GM18517 (cell line): ENCODE measurements at regions not wholly inside any gene's neighbourhood (a gene's known extent, or its start where the extent isn't known, plus 50 kb on each side); places are given as distances from the start of the nearest gene placed in this dataset.
"Not testable (repeated sequence)": the region's sequence is repeated elsewhere in the genome, so short reads cannot be mapped to it uniquely, and the experiment has no call there.

Experiments
- ATAC-seq: cut with Tn5 transposase; IDR thresholded peaks from one replicate; pipeline ENCODE4 v1.9.1; 2021; ENCODE audit warnings: mild to moderate bottlenecking, moderate library complexity; ENCODE audit not compliant: unreplicated experiment

DNA sequence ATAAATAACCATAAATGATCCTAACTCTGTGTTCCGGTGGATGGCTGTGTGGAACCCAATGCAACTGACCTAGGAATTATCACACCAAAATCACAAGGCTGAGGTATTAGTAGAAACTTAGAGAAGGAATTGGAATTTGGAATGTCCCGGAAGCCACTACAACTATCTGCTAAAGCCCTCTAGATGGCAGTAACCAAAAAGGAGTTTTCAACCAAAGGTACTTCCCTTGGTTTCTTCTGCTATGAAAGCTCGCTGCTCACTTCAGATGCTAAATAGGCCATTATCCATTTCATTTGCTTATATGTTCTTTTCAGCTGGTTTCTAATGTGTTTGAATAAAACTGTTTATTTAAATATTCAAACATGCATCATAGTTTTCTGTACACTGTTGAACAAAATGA is 1589.1 kb upstream of the SPRY2 start:
- ATAC-seq = no peak

DNA sequence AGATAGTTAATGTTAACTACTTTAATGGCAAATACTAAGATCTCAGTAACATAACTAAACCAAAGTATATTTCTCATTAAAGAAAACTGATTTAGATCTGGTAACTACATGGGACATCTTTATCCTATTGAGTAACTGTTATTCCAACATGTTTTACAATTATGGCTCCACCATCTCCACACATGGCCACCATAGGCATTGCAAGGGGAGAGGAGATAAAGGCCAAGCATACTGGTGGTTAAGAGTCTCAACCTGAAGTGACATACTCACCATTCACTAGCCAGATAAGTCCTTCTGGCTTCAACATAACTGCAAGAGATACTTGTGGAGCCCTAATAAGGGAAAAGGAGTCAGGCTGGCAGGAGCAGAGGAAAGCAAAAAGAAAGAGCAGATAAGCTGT is 1586.4 kb upstream of the SPRY2 start:
- no peak for ATAC-seq

DNA sequence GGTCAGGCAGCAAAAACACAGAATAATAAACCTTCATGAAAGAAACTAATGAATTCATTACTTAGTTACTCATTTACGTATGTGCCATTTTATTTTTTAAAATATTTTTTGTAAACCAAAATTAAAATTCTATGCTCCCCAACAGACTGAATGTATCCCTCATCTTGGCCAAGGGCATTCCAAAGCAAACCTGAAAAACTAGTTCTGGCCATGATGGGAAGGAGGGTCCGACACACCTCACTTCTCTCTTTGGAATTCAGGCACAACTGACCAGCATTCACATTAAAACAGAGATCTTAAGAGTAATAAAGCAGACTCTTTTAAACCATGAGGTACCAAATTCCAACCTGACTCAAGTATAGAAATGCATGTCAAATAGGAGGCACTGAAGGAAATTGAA is 1576.9 kb upstream of the SPRY2 start:
- no peak for ATAC-seq

DNA sequence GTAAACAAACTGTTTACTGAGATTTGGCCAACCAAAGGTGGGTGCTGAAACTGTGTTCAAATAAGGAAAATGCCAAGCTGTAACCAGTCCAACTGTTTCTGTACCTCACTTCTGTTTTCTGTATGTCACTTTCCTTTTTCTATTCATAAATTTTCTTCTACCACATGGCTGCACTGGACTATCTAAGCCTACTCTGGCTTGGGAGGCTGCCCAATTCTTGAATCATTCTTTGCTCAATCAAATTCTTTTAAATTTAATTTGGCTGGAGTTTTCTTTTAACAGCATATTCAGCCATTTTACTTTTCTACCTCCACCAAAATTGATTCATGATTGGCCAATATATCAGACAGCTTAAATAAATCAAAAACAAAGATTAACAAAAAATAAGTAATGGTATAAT is 1575.5 kb upstream of the SPRY2 start:
- ATAC-seq = no peak

DNA sequence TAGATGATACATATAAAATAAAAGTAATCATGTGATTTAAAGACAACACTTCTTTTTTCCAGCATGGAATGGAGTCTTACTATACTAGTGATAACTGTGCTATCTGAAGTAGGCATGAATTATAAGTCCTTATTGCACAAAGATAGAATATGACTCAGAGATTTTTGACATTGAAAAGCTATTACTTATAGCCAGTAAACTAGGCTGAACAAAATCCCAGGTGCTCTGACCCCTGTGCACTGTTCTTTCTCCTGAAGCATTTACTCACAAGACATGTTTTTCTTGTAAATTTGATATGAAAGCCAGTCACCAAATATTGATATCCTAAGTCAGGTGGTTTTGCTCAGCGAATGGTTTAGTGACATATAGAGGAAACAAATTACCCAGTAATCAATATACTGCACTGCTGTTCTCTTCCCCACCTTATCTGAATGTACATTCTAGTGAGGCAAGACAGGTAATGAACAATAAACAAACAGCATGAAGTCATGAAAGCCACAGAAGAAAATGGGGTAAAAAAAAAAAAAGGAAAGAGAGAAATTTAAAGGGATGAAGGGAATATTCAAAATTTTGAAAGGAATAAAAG is 1567.0 kb upstream of the SPRY2 start:
- ATAC-seq = no peak

DNA sequence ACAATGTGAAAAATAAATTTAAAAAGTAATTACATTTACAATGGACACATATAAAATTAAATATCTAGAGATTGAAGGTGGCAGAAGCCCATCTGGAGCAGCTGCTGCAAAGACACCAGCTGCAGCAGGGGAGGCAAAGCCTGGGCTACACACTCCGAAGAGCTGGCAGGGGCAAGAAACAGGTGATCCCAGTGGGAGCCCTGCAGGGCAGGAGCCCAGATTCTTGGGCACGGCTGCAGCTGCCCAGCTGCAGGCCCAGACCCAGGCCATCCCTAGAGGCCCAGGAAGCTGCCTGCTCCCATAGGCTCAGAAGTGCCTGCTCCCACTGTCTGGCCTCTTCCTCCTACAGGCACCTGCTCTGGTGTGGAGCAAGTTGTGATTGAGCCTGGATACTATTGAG is 1547.9 kb upstream of the SPRY2 start:
- ATAC-seq = no peak

DNA sequence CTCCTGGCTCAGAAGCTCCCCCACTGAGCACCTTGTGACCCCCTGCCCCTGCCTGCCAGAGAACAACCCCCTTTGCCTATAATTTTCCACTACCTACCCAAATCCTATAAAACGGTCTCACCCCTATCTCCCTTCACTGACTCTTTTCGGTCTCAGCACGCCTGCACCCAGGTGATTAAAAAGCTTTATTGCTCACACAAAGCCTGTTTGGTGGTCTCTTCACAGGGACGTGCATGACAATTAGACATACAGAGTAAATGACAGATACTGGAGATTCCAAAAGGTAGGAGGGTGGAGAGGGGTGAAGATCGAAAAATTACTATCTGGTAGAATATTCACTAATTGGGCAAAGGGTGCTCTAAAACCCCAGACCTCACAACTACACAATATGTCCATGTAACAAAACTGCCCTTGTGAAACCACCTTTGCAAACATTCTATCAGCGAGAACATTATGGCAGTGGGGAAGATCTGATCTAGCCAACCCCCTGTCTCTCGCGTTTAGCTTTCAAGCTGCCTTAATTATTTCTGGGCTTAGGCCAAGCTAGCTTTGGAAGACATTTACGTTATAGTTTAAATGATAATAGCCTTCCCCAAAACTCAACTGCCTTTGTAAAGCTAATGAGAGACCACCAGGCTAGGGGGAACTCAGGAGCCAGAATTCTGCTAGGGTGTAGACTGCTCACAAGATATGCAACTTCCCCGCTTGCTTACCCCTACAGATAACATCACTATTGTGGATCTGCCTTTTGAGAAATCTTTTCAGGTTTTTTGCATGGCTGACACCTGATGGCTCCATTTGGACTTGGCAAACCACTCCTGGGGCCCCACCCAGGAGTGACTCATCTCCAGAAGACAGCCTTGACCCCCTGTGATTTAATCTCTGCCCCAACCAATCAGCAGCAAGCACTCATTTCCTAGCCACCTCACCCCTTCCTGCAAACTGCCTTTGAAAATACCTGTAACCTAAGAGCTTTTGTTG is 1534.0 kb upstream of the SPRY2 start:
- ATAC-seq = no peak

DNA sequence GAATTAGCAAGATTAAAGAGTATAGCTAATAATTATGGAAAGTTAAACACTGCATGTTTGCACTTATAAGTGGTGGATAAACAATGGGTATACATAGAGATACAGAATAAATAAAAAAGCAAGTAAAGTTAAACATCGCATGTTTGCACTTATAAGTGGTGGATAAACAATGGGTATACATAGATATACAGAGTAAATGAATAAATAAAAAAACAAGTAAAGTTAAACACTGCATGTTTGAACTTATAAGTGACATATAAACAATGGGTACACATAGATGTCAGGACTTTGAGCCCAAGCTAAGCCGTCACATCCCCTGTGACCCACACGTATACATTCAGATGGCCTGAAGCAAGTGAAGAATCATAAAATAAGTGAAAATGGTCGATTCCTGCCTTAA is 1533.3 kb upstream of the SPRY2 start:
- ATAC-seq = no peak

DNA sequence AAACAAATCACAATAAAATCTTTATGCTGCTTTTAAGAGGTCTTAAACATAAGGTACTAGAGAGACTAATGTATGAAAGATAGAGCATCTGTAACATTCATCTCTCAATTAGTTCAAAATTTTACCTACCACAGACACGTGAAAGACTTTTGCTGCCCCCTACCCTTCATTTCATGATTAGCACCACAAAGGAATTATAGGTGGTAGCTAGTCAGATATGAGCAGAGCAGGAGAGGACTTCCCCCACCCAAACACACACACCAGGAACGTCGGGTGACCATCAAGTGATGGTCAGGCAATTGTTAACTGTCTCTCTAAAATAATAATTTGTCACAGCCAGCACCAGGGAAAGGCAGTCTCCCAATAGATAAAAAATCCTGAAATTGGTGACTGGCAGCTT is 1531.7 kb upstream of the SPRY2 start:
- no peak for ATAC-seq

DNA sequence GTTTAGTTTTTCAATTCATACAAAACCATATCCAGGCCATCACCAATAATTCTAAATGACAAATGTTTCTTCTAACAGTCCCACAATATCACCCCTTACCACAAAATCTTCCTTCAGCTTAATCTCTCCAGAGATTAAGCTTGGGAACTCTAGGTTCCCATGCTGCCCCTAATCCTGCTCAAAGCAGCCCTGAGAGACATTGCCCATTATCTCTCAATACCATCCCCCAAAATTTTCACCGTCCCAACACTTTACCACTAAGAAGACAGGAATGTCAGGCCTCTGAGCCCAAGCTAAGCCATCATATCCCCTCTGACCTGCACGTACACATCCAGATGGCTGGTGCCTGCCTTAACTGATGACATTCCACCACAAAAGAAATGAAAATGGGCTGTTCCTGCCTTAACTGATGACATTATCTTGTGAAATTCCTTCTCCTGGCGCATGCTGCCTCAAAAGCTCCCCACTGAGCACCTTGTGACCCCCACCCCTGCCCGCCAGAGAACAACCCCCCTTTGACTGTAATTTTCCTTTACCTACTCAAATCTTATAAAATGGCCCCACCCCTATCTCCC is 1530.9 kb upstream of the SPRY2 start:
- ATAC-seq = not testable (repeated sequence)

DNA sequence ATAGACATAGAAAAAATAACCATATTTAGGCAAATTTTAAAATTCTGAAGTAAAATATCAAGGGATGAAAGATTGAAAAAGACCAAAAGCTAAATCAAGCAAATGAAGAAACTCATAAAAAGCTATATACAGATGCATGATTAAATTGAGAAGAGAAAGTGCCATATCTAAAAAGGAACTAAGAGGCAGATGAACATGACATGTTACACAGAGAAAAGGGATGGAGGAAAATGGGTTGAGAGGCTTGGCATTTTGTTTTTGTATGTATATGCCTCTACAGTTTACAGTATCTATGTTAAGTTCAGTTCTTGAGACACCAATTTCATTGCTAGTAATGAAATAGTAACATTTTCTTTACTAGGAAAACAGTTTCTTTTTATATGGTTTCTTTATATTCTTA is 1507.4 kb upstream of the SPRY2 start:
- ATAC-seq = no peak

DNA sequence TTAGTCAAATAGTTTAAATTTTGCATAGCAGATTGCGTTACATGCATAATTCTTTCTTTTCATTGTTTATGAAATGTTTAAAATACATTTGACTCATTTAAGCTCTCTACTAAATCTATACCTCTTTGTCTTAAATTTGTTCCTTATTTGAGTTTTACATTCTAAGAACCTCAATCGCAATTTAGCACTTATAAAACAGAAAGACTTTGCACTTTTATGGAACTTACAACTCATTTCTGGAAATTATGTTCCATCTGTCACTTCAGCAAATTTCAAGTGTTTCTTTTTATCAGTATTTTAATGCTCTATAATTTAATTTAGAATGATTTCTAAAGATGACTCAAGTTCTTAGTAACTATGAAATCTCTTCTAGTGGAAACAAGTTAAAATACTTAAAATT is 1505.8 kb upstream of the SPRY2 start:
- no peak for ATAC-seq

DNA sequence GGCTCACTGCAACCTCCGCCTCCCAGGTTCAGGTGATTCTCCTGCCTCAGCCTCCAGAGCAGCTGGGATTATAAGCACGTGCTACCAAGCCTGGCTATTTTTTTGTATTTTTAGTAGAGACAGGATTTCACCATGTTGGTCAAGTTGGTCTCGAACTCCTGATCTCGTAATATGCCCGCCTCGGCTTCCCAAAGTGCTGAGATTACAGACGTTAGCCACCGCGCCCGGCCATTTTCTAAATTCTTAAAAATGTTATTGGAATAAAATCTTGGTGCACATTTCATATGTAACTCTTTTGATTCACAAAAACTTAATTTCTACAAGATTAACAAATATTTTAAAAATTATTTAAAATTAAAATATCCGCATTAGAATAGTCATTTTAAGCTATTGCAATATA is 1480.3 kb upstream of the SPRY2 start:
- no peak for ATAC-seq

DNA sequence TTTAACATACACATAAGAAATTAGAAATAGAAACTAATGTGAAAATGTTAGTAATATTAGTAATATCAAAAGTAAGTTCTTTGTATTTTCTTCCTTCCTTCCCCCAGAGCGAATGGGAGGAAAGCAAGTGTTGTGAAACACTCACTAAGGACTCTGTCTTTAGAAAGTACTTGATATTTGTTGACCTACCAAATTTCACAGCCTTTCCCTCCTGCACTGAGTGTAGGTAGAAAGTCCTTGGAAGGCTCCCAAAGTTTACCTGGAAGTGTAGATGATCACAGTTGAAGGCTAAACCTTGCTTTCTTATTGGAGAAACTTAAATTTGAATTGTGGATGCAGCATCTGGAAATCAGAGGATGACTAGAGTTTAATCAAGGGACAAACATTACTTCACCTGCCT is 1459.5 kb upstream of the SPRY2 start:
- ATAC-seq = no peak

DNA sequence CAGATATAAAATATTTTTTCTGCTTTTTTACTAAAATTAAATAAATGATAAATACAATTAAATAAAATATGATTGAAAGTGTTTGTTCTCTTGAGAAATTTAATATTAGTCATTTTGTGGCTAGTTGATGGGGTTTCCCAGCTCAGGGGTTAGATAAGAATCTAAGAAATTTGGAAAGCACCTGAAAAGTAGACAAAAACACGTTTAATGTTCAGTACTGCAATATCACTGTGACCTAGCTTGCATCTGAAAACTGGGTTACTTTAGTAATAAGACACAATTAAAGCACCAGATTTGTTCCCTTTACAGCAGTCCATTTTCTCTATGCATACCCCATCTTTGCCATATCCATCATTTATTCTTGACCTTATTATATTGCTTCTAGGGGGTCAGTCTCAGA is 1454.8 kb upstream of the SPRY2 start:
- ATAC-seq = no peak

DNA sequence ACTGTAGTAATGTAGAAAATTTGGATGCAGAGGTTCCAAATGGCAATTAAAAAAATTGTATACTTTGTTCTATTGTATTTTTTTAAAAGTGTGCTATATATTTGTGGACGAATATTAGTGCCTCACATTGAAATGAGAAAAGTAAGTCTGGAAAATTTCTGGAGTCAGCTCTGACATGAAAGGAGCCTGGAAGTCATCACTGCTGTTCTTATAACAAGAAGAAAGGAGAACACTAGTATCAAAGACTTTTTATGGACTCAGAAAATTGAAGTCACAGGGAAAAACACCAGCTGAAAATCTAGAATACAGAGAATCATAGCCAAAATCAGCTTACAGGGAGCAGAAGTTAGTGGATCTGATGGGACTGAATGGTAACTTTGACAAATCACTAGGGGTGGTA is 1450.7 kb upstream of the SPRY2 start:
- ATAC-seq = no peak

DNA sequence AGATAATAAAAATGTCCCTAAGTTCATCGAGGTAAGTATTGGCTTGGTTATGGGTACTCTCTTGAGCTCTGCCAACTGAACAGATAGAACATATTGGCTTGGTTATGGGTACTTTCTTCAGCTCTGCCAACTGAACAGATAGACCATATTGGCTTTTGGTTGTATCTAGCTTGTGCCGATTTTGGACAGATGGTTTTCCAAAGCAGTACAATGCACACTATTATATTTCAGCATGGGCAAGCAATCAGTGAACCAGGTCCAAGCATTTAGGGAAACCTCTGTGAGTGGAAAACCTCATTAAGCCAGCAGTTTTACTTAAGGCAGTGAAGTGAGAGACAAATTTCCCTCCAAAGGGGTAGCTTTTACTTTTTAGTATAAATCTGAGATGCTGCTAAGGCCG is 1440.5 kb upstream of the SPRY2 start:
- no peak for ATAC-seq

DNA sequence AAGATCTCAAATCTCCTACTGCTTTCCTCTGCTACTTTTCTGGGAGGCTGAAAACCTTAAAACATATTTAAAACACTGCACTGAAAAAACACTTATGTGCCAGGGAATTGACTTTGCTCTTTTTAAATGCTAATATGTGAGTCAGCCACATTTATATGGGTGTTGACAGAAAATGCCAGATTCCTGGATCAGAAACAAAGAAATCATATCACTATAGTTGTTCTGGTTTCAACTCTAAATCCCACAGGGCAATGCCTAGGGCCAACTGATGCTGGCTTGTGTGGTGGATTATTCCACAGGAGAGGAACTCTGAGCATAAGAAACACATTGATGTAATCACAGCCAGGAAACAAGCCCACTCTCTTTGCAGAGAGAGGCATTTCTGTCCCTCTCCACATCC is 1439.0 kb upstream of the SPRY2 start:
- no peak for ATAC-seq

DNA sequence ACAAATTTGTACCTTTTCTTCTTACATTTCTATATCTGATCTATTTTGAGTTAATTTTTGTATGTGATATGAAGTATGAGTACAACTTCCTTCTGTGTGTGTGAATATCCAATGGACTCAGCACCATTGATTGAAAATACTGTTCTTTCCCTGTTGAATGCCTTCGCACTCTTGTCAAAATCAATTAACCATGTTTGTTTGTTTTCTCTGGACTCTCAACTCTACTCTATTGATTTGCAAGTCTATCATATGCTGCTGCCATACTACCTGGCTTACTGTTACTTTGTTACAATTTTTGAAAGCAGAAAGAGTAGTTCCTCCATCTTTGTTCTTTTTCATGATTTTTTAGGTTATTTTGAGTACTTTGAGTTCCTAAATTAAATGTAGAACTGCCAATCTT is 1437.4 kb upstream of the SPRY2 start:
- ATAC-seq = no peak

DNA sequence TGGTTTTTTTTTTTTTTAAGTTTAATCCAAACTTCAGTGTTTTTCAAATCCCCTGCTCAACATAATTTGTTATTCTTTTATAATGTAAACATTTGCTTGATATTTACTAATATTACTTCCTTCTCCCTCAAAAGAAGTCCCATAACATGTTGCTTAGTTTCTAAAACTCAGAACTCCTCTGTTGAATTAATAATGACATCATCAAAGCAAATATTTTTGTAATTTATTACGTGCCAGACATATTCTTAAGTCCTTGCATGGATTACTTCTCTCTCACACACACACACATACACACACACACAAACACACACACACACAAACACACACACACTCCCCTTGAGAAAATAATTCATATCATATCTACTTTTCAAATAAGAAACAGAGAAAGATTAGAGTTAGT is 1432.3 kb upstream of the SPRY2 start:
- ATAC-seq = no peak

DNA sequence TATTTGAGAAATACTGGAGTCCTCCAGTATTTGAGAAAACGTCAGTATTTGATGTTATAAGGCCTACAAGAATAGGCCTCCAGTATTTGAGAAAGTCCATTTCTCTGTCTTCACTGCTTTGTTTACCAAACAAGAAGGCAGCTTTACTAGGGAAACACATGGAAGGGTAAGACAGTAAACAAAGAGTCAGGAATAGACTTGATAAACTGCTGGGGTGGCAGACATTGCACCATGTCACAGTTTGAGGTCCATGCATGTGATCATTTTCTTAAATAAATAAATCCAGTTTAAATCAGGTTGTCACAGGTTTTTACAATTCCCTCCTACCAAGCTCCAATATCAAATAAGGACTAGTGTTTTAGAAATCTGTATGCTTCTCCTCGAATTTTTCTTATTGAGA is 1431.0 kb upstream of the SPRY2 start:
- no peak for ATAC-seq

DNA sequence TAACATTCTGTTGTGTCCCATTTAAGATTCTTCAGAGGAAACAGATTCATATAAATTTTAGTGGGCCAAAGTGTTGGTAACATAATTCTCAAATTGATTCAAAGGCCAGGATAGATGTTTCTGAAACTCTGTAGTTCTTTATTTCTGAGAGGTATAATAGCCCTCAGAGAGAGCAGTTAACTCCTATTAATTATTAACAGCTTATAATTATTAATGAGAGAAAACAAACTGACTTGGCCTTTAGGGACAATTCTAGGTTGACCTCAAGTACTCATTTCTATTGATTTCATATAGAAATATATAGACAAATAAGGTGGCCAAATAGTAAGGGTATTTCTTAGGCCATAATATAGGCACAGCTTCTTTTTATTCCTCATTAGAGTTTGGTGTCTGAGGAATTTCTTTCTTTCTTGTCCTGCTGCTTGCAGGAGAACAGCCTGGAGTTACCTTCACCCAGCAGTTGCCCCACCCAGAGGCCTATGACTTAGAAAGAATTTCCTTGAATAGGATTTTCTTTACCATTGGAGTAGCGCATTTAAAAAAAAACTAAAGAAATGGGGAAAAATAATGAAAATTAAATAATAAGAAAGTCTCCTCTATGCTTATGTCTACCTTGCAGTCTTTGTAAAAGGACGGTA is 1430.1 kb upstream of the SPRY2 start:
- no peak for ATAC-seq
